K562 (cell line): ENCODE measurements at regions not wholly inside any gene's neighbourhood (a gene's known extent, or its start where the extent isn't known, plus 50 kb on each side); places are given as distances from the start of the nearest gene placed in this dataset.

Source experiments
- ATAC-seq: fragments of 200-7000 bp; cut with Tn5 transposase; 3 replicates; pipeline ENCODE4 v1.9.1; 2020; ENCODE audit warnings: moderate library complexity
- BruUV-seq: library from RNA; stranded (reverse); fragments of 400-500 nt; replicated peaks from 2 replicates; lab custom pipeline; 2021; lab: Mats Ljungman, UMichigan
- CTCF ChIA-PET: fragments of 300-600 bp; formaldehyde crosslinking; extraction: SDS; loops from one replicate; lab custom pipeline; 2021; ENCODE audit warnings: low intra/inter-chr PET ratio; lab: Yijun Ruan, JAX
- POLR2A ChIA-PET: fragments of 300-600, 350-650 bp; sonication (Branson Sonifier 250); formaldehyde crosslinking; extraction: SDS; loops from one replicate; lab custom pipeline; 2021; ENCODE audit warnings: antibody characterized with exemption, inconsistent platforms; lab: Yijun Ruan, JAX
- DNase-seq, 4 experiments: peaks; one replicate each; pipeline versions ENCODE4 v3.0.0 to v3.0.0-alpha.2; 2011 to 2018; ENCODE audit warnings: low spot score in 3 of 4, mixed read lengths in 3 of 4; ENCODE audit errors: extremely low read depth in 1 of 4
- FAIRE-seq: peaks from 2 replicates; lab custom pipeline; 2011; peaks lifted over from hg19 to GRCh38; lab: Jason Lieb, UNC
- H2AFZ ChIP-seq: 2 replicates; pipeline ENCODE4 v1.6.0; 2011; ENCODE audit warnings: low read depth, low read length, control low read depth, inconsistent platforms
- H3K27ac ChIP-seq: fragments of 200-600 bp; 3 replicates; pipeline ENCODE4 v1.8.0; 2011; ENCODE audit warnings: low read depth, mild to moderate bottlenecking, control low read depth, inconsistent platforms, low read length, moderate library complexity, mixed read lengths; ENCODE audit errors: extremely low read depth
- H3K27me3 ChIP-seq, 2 experiments: fragments of 300-600 bp in 1 of 2; 2 replicates in 1 of 2; 3 replicates in 1 of 2; pipeline versions ENCODE4 v1.6.0 to v1.8.0; 2011; ENCODE audit warnings: inconsistent platforms in 2 of 2, low read length in 2 of 2, mild to moderate bottlenecking in 1 of 2, mixed read lengths in 1 of 2, moderate library complexity in 1 of 2; ENCODE audit not compliant: control insufficient read depth in 2 of 2, insufficient read depth in 2 of 2
- H3K36me3 ChIP-seq: fragments of 300-600 bp; 3 replicates; pipeline ENCODE4 v1.8.0; 2011; ENCODE audit warnings: mild to moderate bottlenecking, low read length, inconsistent platforms; ENCODE audit not compliant: control insufficient read depth, insufficient read depth
- H3K4me1 ChIP-seq, 2 experiments: fragments of 200-600 bp in 1 of 2; replicated peaks in 1 of 2; 2 replicates in 1 of 2; 3 replicates in 1 of 2; pipeline versions ENCODE4 v1.5.1 to v1.8.0; 2011; ENCODE audit warnings: inconsistent platforms in 2 of 2, low read length in 2 of 2, mild to moderate bottlenecking in 1 of 2, mixed read lengths in 1 of 2, moderate library complexity in 1 of 2; ENCODE audit not compliant: control insufficient read depth in 2 of 2, insufficient read depth in 2 of 2
- H3K4me2 ChIP-seq: 2 replicates; pipeline ENCODE4 v1.6.1; 2011; ENCODE audit warnings: low read length, control low read depth, inconsistent platforms, mixed read lengths; ENCODE audit not compliant: insufficient read depth
- H3K4me3 ChIP-seq: fragments of 200-600 bp; sonication (generic), shearing (Covaris generic); 2 replicates; pipeline ENCODE4 v1.5.1; 2016; ENCODE audit warnings: control low read depth, inconsistent platforms
- H3K79me2 ChIP-seq: fragments of 200-600 bp; 3 replicates; pipeline ENCODE4 v1.8.0; 2011; ENCODE audit warnings: low read length, inconsistent platforms; ENCODE audit not compliant: control insufficient read depth, insufficient read depth
- H3K9ac ChIP-seq, 2 experiments: 2 replicates each; pipeline versions ENCODE4 v1.6.0 to v1.6.1; 2011; ENCODE audit warnings: low read depth in 2 of 2, low read length in 2 of 2, control low read depth in 1 of 2, inconsistent platforms in 1 of 2, mild to moderate bottlenecking in 1 of 2, mixed read lengths in 1 of 2; ENCODE audit not compliant: insufficient read depth in 1 of 2
- H3K9me1 ChIP-seq: one replicate; pipeline ENCODE4 v1.6.0; 2011; ENCODE audit warnings: inconsistent platforms, mild to moderate bottlenecking, low read length, moderate library complexity; ENCODE audit not compliant: control insufficient read depth, insufficient read depth
- H3K9me3 ChIP-seq: replicated peaks from 2 replicates; pipeline ENCODE4 v1.5.1; 2011; ENCODE audit warnings: low read depth, low read length, inconsistent platforms; ENCODE audit not compliant: control insufficient read depth, insufficient read depth
- H4K20me1 ChIP-seq: replicated peaks from 2 replicates; pipeline ENCODE4 v1.6.1; 2011; ENCODE audit warnings: low read length, inconsistent platforms, mixed read lengths; ENCODE audit not compliant: control insufficient read depth, insufficient read depth
- CBFA2T2 ChIP-seq: fragments of 450-650 bp; conservative IDR thresholded peaks from 2 replicates; pipeline ENCODE4 v1.6.1; 2017; ENCODE audit warnings: mild to moderate bottlenecking
- CBX8 ChIP-seq: fragments of 200-600 bp; sonication (generic); IDR thresholded peaks from 2 replicates; pipeline ENCODE4 v1.6.1; 2012; ENCODE audit warnings: borderline replicate concordance, mixed run types, low read depth, mild to moderate bottlenecking, moderate library complexity, mixed read lengths, low read length, control low read depth, inconsistent platforms; ENCODE audit not compliant: poor library complexity, severe bottlenecking; ENCODE audit errors: extremely low read depth
- FOXP1 ChIP-seq: sonication (generic); formaldehyde crosslinking; IDR thresholded peaks from 2 replicates; pipeline ENCODE4 v1.8.0; 2022; ENCODE audit warnings: mild to moderate bottlenecking, missing genetic modification reagents
- MLX ChIP-seq, 2 experiments: fragments of 450-650 bp in 1 of 2; sonication (generic) in 1 of 2; formaldehyde crosslinking; conservative IDR thresholded peaks; 2 replicates each; pipeline versions ENCODE4 v1.4.0 to v1.8.1; 2020 to 2022; ENCODE audit warnings: mild to moderate bottlenecking in 1 of 2, missing genetic modification reagents in 1 of 2
- PCBP2 ChIP-seq: fragments of 200-400 bp; formaldehyde crosslinking; IDR thresholded peaks from 2 replicates; pipeline ENCODE4 v1.6.1; 2018; ENCODE audit warnings: low read length, low read depth, mild to moderate bottlenecking, moderate library complexity; ENCODE audit not compliant: poor library complexity, severe bottlenecking
- PRMT5 ChIP-seq: sonication (generic); formaldehyde crosslinking; IDR thresholded peaks from 2 replicates; pipeline ENCODE4 v1.5.0; 2020; ENCODE audit warnings: missing genetic modification reagents
- SAFB2 ChIP-seq: fragments of 200-400 bp; formaldehyde crosslinking; IDR thresholded peaks from 2 replicates; pipeline ENCODE4 v1.6.1; 2018; ENCODE audit warnings: borderline replicate concordance, low read length, low read depth, moderate library complexity; ENCODE audit not compliant: severe bottlenecking
- SETDB1 ChIP-seq: IDR thresholded peaks from one replicate; pipeline ENCODE4 v1.6.1; 2012; ENCODE audit warnings: low read length, control low read depth, inconsistent platforms
- ZNF217 ChIP-seq: sonication (generic); formaldehyde crosslinking; IDR thresholded peaks from 2 replicates; pipeline ENCODE4 v1.8.0; 2022; ENCODE audit warnings: mild to moderate bottlenecking, missing genetic modification reagents
- WGBS: fragments of 100-300 bp; shearing (Covaris generic); methylation state at CpG from one replicate; pipeline ENCODE4 v1.1.6; 2016; ENCODE audit warnings: low coverage, mixed read lengths; ENCODE audit not compliant: insufficient coverage; ENCODE audit errors: missing lambda C conversion rate; 5-methylcytosine and 5-hydroxymethylcytosine counted together
- in situ Hi-C: fragments of 300-500 bp; cut with MboI; formaldehyde crosslinking; loops from 4 replicates; pipeline ENCODE4 v1.15.0; 2018; ENCODE audit warnings: inconsistent platforms, mixed read lengths
- intact Hi-C: fragments of 100-400 bp; cut with micrococcal nuclease; formaldehyde crosslinking; loops from 2 replicates; pipeline ENCODE4 v1.14.2; 2022
- TF ChIP-seq, protein P1 (sequence below): sonication (generic); IDR thresholded peaks from 2 replicates; pipeline ENCODE4 v1.6.1; 2016

DNA sequence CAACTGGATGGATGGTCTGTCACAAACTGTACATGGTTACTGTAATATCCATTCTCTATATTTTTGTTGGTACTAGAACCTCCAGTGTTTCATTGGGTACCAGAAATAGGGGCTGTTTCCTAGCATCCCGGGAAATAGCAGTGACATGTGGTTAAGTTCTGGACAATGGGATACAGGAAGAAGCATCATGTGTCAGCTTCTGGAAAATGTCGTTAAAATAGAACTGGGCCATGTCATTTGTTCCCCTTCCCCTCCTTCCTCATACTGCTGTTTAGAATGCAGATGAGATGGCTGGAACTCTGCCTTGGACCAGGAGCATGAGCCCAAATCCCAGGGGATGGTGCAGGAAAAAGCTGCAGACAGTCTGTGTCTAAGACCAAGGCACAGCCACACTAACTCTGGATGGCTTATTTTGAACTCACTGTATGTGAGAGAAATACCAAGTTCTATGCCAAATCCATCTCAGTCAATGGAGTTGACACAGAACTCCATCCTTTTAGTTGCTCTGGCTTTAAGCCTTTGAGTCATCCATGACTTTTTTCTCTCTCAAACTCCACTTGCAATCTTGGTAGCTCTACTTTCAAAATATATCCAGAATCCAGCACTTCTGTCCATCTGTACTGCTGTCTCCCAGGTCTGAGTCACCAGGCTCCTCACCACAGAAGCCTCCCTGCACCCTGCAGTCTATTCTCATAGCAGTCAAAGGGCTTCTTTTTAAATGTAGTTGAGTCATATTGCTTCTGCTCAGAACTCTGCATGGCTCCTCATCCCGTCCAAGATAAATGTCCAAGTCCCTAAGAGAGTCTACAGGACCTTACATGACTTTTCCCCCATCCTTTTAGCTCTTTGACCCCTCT is 184.2 kb downstream of the NSG2 start:
- BruUV-seq = no TSS peak
- WGBS = 0% methylated on average over 3 of the region's 3 CpGs
- POLR2A ChIA-PET = no interaction called here

More for the DNA sequence above, 184.2 kb downstream of the NSG2 start:
- Histone ChIP-seq H3K9me3 (no peaks in the 10 kb centered on the region), H3K4me2 (no peak overlapping the region), H3K4me3 (no peak overlapping the region), H3K27ac (no peak overlapping the region), H3K79me2 (no peaks in the 10 kb centered on the region), H3K4me1 (no peaks in the 10 kb centered on the region), H3K9me1 (no peaks in the 10 kb centered on the region), H4K20me1 (no peaks in the 10 kb centered on the region; the same call in 1 of the 2 replicates), H3K9ac (no peak overlapping the region), H3K27me3 (peaks cover 0 to 6% of the 10 kb centered on the region in 2 experiments; a peak in 3 of 5 replicates), H3K36me3 (no peaks in the 10 kb centered on the region), H2AFZ (no peak overlapping the region)
- CTCF ChIA-PET = no interaction called here
- TF ChIP-seq CBFA2T2 = no peak
- TF ChIP-seq, protein P1, sequence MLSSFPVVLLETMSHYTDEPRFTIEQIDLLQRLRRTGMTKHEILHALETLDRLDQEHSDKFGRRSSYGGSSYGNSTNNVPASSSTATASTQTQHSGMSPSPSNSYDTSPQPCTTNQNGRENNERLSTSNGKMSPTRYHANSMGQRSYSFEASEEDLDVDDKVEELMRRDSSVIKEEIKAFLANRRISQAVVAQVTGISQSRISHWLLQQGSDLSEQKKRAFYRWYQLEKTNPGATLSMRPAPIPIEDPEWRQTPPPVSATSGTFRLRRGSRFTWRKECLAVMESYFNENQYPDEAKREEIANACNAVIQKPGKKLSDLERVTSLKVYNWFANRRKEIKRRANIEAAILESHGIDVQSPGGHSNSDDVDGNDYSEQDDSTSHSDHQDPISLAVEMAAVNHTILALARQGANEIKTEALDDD = no peak
- TF ChIP-seq PCBP2 = no peak
- TF ChIP-seq CBX8 = no peak
- TF ChIP-seq MLX (CRISPR knock-in tag; conservative IDR thresholded peaks at IDR 0.05) = no peak
- TF ChIP-seq SETDB1 = no peak
- no peak for TF ChIP-seq ZNF217 (CRISPR knock-in tag)
- TF ChIP-seq PRMT5 = no peak
- TF ChIP-seq SAFB2 = no peak
- TF ChIP-seq FOXP1 (CRISPR knock-in tag) = no peak
- intact Hi-C loops (no loop called here), in situ Hi-C loops (no loop called here)
- FAIRE-seq (no peak), DNase-seq (no peak), ATAC-seq (no peak)
